ENCODE measurements at regions not wholly inside any gene's neighbourhood (a gene's known extent, or its start where the extent isn't known, plus 50 kb on each side); places are given as distances from the start of the nearest gene placed in this dataset.
"Not testable (repeated sequence)": the region's sequence is repeated elsewhere in the genome, so short reads cannot be mapped to it uniquely, and the experiment has no call there.

DNA sequence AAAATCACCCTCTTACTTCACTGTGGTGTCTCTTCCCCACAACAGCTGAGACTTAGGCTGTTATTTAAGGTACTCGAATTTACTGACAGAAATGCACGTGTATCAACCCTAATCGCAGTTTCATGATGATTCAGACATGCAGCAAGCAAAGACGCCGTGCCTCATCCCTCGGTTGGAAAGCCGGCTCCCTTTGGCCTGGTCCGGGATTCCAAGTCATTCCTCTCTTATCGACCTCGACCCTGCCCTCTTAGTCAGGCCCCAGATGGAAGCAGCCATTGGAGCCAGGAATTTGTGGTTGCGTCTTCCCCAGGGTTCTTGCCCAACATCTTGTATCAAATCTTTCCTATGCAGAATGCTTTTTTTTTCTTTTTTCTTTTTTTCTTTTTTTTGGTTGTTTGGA is 229.5 kb downstream of the GATA3 start:
- no peak for DNase-seq

DNA sequence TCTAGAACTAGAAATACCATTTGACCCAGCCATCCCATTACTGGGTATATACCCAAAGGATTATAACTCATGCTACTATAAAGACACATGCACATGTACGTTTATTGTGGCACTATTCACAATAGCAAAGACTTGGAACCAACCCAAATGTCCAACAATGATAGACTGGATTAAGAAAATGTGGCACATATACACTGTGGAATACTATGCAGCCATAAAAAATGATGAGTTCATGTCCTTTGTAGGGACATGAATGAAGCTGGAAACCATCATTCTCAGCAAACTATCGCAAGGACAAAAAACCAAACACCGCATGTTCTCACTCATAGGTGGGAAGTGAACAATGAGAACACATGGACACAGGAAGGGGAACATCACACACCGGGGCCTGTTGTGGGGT is 231.5 kb downstream of the GATA3 start:
- DNase-seq, result not testable (repeated sequence)

DNA sequence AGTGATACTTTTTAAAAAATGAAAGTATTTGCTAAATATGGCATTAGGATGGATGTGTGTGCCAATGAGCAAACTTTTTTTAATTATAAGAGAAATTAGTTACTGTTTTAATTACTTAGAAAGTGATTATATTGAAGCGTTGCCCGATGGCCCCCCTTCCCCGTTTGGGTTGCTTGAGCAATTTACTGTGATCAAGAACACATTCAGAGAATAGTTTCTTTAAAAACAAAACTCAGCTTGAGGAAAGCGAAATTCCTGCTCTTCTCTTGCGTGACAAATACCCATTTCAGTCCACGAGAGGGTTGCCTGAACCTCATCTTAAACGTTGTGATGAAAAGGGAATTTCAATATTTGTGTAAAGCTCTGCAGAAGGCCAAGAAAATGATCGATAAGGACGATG is 234.1 kb downstream of the GATA3 start:
- DNase-seq, result no peak

DNA sequence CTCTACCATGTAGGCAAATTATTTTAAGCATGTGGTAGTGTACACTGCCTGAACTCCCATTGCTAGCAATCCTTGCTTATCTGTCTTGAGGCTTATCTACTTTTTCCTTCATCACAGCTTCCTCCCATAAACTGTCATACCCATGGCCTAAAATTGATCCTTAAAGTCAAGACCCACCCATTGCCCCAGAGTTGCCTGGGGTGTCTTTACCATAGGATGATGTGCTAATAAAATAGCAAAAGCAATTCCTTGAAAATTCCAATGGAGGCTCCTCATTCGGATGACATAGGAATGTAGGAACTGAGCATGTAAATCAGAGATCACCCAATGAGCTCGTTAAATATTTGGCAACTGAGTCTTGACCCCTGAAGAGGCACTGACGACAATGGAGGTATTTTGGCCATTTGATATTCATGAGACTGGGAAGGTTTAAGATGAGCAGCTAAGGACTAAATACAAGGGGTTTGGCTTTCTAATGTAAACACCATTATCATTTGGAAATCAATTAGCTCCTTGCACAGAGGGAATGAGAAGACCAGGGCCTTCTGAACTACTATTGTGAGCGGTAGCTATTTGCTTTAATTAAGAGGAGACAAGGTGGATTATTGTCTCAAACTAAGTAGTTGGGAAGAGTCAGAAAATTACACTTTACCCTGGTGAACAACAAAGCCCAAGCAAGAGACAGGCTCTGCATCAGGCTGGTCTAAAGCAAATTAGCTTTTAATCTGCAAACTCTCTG is 234.9 kb downstream of the GATA3 start:
- no peak for DNase-seq

DNA sequence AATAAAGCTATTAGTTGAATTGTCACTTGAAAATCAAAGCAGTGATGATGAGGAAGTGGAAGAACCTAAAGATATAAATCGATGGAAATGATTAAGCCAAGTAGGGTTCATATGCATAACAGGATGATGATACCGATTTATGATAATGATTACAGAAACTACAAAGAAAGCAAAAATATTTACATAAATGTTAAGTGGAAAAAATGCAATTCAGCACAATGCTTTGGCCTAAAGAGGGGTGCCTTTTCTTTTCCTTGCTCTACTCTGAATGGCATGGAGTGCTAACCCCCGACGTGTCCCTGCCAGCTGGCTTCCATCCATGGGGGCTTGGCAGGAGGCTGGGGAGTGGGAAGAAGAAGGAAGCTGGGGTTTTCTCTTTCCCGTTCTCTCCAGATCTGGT is 240.3 kb downstream of the GATA3 start:
- no peak for DNase-seq

- DNase-seq, result no peak
Measured at GRCh38 chr10:8295311-8295710, 240.8 kb downstream of the GATA3 start.

DNA sequence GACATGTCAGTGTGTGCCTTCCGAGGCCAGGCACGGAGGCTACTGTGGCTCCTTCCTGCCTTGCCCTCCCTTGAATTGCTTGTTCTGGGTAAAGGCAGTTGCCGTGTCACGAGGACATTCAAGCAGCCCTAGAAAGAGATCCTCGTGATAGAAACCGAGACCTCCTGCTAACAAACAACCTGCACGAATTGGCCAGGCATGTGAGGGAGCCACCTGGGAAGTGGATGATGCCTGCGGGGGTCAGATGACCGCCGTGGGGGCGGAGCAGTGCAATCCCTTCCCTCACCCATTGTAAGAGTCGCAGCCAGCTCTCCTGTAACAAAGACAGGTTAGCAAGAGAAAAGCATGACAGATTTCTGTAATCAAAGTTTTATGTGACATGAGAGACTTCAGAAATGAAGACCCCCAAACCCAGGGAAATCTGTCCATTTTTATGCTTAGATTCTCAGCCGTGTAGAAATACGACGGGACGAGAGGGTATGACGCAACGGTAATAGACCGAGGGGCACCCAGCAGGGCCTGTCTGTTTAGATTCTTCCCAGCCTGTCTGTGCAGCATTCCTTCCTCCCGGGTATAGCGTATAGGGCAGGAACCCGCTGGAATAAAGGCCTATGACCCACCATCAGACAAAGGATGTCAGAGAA is 241.7 kb downstream of the GATA3 start:
- no peak for DNase-seq

DNA sequence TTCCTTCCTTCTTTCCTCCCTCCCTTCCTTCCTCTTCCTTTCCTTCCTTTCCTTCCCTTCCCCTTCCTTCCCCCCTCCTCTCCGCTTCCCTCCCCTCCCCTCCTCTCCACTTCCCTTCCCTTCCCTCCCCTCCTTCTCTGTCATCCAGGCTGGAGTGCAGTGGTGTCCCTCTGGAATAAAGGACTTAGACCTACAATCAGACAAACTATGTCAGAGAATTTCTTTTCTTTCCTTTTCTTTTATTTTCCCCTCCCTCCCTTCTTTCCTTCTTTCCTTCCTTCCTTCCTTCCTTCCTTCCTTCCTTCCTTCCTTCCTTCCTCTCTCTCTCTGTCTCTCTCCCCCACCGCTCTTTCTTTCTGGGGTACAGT is 242.2 kb downstream of the GATA3 start:
- DNase-seq, result no peak

DNA sequence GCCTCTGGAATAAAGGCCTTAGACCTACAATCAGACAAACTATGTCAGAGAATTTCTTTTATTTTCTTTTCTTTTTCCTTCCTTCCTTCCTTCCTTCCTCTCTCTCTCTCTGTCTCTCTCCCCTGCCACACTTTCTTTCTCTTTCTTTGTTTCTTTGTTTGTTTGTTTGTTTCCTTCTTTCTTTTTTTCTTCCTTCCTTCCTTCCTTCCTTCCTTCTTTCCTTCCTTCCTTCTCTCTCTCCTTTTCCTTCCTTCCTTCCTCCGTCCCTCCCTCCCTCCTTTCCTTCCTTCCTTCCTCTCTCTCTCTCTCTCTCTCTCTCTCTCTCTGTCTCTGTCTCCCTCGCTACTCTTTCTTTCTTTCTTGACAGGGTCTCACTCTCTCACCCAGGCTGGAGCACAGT is 242.6 kb downstream of the GATA3 start:
- DNase-seq, result no peak

DNA sequence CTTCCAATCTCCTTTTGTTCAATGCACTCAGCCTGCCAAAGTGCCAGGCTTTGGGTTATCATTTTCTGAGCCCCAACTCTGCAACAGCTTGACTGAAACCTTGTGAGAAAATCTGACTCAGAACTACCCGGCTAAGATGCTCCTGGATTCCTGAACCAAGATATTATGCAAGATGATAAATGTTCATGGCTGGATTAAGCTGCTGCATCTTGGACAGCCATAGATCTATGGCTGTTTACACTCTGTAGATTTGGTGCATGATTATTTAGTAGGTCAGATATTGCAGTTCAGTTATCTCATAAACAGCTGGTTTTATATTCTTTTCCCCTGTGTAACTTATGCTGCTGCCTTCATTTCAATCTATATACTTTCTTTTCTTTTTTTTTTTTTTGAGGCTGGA is 243.5 kb downstream of the GATA3 start:
- DNase-seq, result no peak

GRCh38 chr10:8298896-8299570 is 244.5 kb downstream of the GATA3 start:
- no peak for DNase-seq

DNA sequence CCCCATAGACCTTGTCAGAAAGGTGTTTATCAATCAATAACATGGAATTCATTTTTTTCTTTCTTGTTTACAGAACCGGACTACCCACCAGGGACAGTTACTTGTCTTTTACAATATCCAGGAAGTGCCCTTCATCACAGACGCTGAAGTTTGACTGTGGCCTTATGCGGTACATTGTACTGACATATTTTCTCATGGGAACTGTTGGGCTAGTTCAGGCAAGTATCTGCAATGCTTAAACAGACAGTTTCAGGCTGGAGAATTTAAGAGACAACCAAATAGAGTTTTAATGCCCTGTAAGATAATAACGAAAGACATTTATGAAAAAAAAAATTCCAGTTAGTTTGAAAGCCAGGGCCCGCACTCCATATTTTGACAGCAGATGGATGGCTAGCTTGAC is 246.4 kb downstream of the GATA3 start:
- no peak for DNase-seq

DNA sequence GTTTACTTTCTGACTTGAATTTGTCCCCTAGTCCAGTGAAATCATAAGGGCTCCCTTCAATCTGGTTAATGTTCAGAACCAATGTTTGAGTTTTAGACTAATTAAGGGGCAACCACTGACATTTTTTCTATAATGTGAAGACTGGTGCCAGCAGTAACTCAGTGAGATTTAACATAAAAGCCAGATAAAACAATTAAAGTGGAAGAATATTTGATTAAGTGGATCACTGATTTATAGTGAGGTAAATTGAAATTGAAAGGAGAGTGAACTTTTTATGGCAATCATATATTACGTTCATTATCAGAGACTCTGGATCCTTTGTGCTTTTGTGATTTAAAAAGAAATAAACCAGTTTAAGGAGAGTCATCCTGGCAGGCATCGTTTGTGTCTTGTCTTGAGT is 246.8 kb downstream of the GATA3 start:
- DNase-seq, result no peak

- DNase-seq, result no peak
Measured at GRCh38 chr10:8301831-8302230, 247.3 kb downstream of the GATA3 start.

DNA sequence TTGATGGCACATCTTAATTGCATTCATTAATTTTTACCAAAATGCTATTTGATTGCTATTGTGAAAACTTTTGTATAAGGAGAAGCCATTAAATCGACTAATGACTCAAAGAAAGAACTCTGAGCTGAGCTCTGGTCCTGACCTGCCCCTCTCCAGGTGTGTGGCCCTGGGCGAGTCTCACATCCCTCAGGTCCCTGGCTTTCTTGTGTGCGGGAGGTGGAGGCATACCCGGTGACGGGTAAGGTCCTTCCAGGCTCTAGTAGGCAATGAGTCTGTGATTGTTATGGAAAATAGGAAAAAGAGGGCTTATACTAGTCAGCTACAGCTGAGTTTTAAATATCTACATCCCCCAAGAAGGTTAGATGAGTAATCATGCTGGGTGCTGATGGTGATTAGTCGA is 248.1 kb downstream of the GATA3 start:
- DNase-seq, result no peak

DNA sequence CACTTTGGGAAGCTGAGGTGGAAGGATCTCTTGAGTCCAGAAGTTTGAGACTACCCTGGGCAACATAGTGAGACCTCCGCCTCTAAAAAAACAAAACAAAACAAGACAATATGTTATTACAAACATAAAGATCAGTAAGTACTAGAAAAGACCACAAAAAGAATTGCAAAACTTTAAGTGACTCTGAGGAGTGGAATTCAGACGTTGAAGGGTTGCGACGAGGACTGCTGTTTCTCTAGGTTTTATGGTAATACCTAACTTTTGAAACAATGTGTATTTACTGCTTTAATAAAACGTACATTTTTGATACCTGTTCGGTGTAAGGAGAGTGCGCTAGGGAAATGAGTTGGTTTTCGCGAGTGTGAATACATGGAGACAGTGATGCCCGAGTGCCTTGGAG is 250.4 kb downstream of the GATA3 start:
- no peak for DNase-seq

- DNase-seq, result no peak
Measured at GRCh38 chr10:8305876-8306652, 251.6 kb downstream of the GATA3 start.

DNA sequence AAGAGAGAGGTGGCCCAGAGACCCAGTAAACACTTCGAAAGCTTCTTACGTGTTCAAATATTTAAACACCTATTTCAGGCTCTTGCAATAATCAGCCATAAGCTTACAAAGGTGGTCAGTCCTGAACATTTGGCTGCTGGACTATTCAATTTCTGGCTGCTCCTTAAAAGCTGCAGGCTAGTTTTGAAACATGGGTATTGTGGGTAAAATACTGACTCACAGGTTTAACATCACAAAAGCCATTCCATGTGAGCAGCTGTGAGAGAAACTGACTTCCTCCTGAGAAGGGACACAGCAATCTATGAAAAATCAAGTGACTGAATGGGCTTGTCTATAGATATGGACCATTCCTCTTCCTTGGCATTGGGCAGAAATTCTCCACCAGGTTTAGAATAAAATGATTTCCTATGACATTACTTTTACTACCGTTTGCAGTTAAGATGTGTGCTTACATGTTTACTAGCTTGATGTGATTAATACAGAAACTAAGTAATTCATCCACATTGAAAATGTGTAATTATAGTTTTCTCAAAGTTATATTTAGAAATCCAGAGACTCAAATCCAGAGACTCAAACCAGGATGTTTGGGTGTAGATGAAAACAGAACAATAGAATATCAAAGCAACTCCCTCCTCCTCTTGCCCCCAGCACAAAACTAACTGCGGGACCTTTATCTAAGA is 252.3 kb downstream of the GATA3 start:
- DNase-seq, result peak; percentile 48

DNA sequence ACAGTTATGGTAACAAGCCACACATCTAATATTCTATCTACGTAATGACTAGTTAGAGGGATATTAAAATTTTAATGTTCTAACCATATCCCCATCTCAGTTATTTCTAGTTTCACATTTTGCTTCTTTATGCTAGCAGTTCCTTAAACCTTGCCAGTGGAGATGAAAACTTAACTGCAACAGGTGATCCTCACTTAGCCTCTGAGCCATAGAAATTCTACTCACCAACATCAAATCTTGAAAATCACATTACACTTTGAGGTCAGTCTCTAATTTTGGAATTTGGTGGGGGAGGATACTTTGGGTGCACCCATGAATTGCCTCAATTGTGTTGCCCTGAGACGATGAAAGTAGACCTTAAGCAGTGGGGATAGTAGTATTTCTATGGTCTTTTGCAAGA is 256.4 kb downstream of the GATA3 start:
- DNase-seq, result no peak

GRCh38 chr10:8311526-8312070 is 257.1 kb downstream of the GATA3 start:
- no peak for DNase-seq

GRCh38 chr10:8312079-8312478 is 257.6 kb downstream of the GATA3 start:
- no peak for DNase-seq

DNA sequence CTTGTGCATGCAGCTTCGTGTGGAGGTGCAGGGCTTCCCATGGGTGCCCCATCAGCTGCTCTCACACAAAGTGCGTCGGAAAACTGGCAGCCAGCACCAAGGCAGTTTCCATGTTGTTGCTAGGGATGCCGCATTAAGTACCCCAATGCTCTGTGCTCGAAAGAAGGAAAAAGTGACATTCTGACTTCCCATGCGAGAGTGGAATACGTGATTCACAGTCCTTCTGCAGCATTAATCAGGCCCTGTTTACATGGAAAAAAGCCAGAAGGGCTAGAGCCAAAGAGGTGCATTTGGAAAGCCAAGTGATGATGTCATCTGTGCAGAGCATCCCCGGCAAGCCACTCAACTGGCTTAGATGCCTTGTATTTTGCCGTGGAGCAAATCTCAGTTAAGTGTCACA is 258.3 kb downstream of the GATA3 start:
- DNase-seq, result no peak

DNA sequence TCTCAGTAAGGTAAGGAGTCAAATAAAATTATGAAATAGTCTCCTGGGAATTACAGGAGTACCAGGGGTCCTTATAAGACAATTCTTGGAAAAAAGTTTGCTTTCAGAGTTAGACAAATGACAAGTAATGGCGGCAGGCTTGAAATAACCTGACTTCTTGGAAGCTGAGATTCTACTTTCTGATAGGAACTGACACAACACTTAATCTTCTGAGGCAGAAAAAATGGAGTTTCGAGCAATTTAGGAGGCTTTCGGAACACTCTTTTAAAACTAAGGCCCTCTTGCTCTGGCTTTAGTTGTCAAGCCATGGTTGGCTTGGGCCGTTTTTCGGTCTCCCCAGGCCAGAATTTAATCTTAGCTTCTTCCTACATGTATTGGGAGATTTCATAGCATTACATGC is 260.0 kb downstream of the GATA3 start:
- no peak for DNase-seq
